HepG2 (cell line): ENCODE measurements at regions not wholly inside any gene's neighbourhood (a gene's known extent, or its start where the extent isn't known, plus 50 kb on each side); places are given as distances from the start of the nearest gene placed in this dataset.

Experiments used
- EEA1 ChIP-seq: sonication (generic); formaldehyde crosslinking; IDR thresholded peaks from 2 replicates; pipeline ENCODE4 v1.5.1; 2020; ENCODE audit warnings: mild to moderate bottlenecking, missing genetic modification reagents, borderline replicate concordance
- HNRNPLL ChIP-seq: fragments of 200-400 bp; formaldehyde crosslinking; IDR thresholded peaks from 2 replicates; pipeline ENCODE4 v1.6.1; 2017; ENCODE audit warnings: mild to moderate bottlenecking, low read depth, low read length; ENCODE audit not compliant: poor library complexity, severe bottlenecking
- MIER2 ChIP-seq: IDR thresholded peaks from 2 replicates; pipeline ENCODE4 v1.6.1; 2016; ENCODE audit warnings: missing biosample characterization, missing genetic modification reagents
- MLXIP ChIP-seq: sonication (generic); formaldehyde crosslinking; IDR thresholded peaks from 2 replicates; pipeline ENCODE4 v1.9.0; 2021; ENCODE audit warnings: missing genetic modification reagents, borderline replicate concordance
- RELA ChIP-seq: sonication (generic); formaldehyde crosslinking; IDR thresholded peaks from 2 replicates; pipeline ENCODE4 v1.4.0; 2020; ENCODE audit warnings: missing genetic modification reagents
- ZBTB38 ChIP-seq: sonication (generic); formaldehyde crosslinking; IDR thresholded peaks from 2 replicates; pipeline ENCODE4 v1.5.1; 2020; ENCODE audit warnings: mild to moderate bottlenecking, missing genetic modification reagents
- ZFY ChIP-seq: sonication (generic); formaldehyde crosslinking; IDR thresholded peaks from 2 replicates; pipeline ENCODE4 v1.4.0; 2020; ENCODE audit warnings: missing genetic modification reagents
- ZHX1 ChIP-seq: sonication (generic); formaldehyde crosslinking; IDR thresholded peaks from 2 replicates; pipeline ENCODE4 v1.8.1; 2022; ENCODE audit warnings: low read depth, mild to moderate bottlenecking, missing genetic modification reagents
- ZNF512 ChIP-seq: sonication (generic); formaldehyde crosslinking; IDR thresholded peaks from 2 replicates; pipeline ENCODE4 v1.4.0; 2020; ENCODE audit warnings: mild to moderate bottlenecking, missing genetic modification reagents
- ZNF709 ChIP-seq: sonication (generic); formaldehyde crosslinking; IDR thresholded peaks from 2 replicates; pipeline ENCODE4 v1.5.0; 2020; ENCODE audit warnings: mild to moderate bottlenecking, missing genetic modification reagents
- TF ChIP-seq, protein P1 (sequence below): sonication (generic); formaldehyde crosslinking; IDR thresholded peaks from 2 replicates; pipeline ENCODE4 v1.4.0; 2020; ENCODE audit warnings: missing genetic modification reagents
- TF ChIP-seq, protein P2 (sequence below): sonication (generic); formaldehyde crosslinking; IDR thresholded peaks from 2 replicates; pipeline ENCODE4 v1.5.1; 2020; ENCODE audit warnings: mild to moderate bottlenecking, missing genetic modification reagents, moderate library complexity

- TF ChIP-seq ZBTB38 (CRISPR knock-in tag): no peak
- TF ChIP-seq ZFY (CRISPR knock-in tag): peak; percentile 88
- 0 out of 2 replicates have a peak, but pooled peaks have one; percentile 68 for TF ChIP-seq MLXIP (CRISPR knock-in tag)
- no peak for TF ChIP-seq RELA (CRISPR knock-in tag)
- TF ChIP-seq, protein P1, sequence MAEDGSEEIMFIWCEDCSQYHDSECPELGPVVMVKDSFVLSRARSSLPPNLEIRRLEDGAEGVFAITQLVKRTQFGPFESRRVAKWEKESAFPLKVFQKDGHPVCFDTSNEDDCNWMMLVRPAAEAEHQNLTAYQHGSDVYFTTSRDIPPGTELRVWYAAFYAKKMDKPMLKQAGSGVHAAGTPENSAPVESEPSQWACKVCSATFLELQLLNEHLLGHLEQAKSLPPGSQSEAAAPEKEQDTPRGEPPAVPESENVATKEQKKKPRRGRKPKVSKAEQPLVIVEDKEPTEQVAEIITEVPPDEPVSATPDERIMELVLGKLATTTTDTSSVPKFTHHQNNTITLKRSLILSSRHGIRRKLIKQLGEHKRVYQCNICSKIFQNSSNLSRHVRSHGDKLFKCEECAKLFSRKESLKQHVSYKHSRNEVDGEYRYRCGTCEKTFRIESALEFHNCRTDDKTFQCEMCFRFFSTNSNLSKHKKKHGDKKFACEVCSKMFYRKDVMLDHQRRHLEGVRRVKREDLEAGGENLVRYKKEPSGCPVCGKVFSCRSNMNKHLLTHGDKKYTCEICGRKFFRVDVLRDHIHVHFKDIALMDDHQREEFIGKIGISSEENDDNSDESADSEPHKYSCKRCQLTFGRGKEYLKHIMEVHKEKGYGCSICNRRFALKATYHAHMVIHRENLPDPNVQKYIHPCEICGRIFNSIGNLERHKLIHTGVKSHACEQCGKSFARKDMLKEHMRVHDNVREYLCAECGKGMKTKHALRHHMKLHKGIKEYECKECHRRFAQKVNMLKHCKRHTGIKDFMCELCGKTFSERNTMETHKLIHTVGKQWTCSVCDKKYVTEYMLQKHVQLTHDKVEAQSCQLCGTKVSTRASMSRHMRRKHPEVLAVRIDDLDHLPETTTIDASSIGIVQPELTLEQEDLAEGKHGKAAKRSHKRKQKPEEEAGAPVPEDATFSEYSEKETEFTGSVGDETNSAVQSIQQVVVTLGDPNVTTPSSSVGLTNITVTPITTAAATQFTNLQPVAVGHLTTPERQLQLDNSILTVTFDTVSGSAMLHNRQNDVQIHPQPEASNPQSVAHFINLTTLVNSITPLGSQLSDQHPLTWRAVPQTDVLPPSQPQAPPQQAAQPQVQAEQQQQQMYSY (CRISPR knock-in tag): no peak
- no peak for TF ChIP-seq ZHX1 (CRISPR knock-in tag)
- peak; percentile 57; the same call in 1 of the 2 replicates for TF ChIP-seq ZNF709 (CRISPR knock-in tag)
- peak; percentile 87 for TF ChIP-seq HNRNPLL
- TF ChIP-seq EEA1 (CRISPR knock-in tag): no peak
- no peak for TF ChIP-seq MIER2 (CRISPR knock-in tag)
- TF ChIP-seq, protein P2, sequence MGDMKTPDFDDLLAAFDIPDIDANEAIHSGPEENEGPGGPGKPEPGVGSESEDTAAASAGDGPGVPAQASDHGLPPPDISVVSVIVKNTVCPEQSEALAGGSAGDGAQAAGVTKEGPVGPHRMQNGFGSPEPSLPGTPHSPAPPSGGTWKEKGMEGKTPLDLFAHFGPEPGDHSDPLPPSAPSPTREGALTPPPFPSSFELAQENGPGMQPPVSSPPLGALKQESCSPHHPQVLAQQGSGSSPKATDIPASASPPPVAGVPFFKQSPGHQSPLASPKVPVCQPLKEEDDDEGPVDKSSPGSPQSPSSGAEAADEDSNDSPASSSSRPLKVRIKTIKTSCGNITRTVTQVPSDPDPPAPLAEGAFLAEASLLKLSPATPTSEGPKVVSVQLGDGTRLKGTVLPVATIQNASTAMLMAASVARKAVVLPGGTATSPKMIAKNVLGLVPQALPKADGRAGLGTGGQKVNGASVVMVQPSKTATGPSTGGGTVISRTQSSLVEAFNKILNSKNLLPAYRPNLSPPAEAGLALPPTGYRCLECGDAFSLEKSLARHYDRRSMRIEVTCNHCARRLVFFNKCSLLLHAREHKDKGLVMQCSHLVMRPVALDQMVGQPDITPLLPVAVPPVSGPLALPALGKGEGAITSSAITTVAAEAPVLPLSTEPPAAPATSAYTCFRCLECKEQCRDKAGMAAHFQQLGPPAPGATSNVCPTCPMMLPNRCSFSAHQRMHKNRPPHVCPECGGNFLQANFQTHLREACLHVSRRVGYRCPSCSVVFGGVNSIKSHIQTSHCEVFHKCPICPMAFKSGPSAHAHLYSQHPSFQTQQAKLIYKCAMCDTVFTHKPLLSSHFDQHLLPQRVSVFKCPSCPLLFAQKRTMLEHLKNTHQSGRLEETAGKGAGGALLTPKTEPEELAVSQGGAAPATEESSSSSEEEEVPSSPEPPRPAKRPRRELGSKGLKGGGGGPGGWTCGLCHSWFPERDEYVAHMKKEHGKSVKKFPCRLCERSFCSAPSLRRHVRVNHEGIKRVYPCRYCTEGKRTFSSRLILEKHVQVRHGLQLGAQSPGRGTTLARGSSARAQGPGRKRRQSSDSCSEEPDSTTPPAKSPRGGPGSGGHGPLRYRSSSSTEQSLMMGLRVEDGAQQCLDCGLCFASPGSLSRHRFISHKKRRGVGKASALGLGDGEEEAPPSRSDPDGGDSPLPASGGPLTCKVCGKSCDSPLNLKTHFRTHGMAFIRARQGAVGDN: peak; percentile 70
- no peak for TF ChIP-seq ZNF512 (CRISPR knock-in tag)
Measured at GRCh38 chr5:134465816-134466240, 54.1 kb upstream of the CDKN2AIPNL start (continued).
